GM19238 (cell line): ENCODE measurements at regions not wholly inside any gene's neighbourhood (a gene's known extent, or its start where the extent isn't known, plus 50 kb on each side); places are given as distances from the start of the nearest gene placed in this dataset.
"Not testable (repeated sequence)": the region's sequence is repeated elsewhere in the genome, so short reads cannot be mapped to it uniquely, and the experiment has no call there.

Experiments
- DNase-seq: peaks from one replicate; pipeline ENCODE4 v3.0.0; 2011; ENCODE audit warnings: low spot score; ENCODE audit not compliant: insufficient read length

- DNase-seq: no peak
Observed at GRCh38 chr3:69647511-69648110, 91.7 kb upstream of the MITF start.

- DNase-seq: no peak
Observed at GRCh38 chr3:69647081-69647480, 92.2 kb upstream of the MITF start.

GRCh38 chr3:69646287-69647067, 92.8 kb upstream of the MITF start:
- no peak for DNase-seq

- DNase-seq: no peak
Observed at GRCh38 chr3:69642606-69643005, 96.7 kb upstream of the MITF start.

- DNase-seq: no peak
Observed at GRCh38 chr3:69639851-69640250, 99.4 kb upstream of the MITF start.

- no peak for DNase-seq
Observed at GRCh38 chr3:69628951-69629350, 110.3 kb upstream of the MITF start.

GRCh38 chr3:69613286-69613685, 126.0 kb upstream of the MITF start:
- no peak for DNase-seq

GRCh38 chr3:69612791-69613190, 126.5 kb upstream of the MITF start:
- DNase-seq: no peak

GRCh38 chr3:69609566-69609965, 129.7 kb upstream of the MITF start:
- not testable (repeated sequence) for DNase-seq

GRCh38 chr3:69607466-69608305, 131.6 kb upstream of the MITF start:
- no peak for DNase-seq

GRCh38 chr3:69605867-69606266, 133.4 kb upstream of the MITF start:
- no peak for DNase-seq

GRCh38 chr3:69604735-69605450, 134.4 kb upstream of the MITF start:
- DNase-seq: no peak

- no peak for DNase-seq
Observed at GRCh38 chr3:69602112-69602511, 137.2 kb upstream of the MITF start.

- no peak for DNase-seq
Observed at GRCh38 chr3:69594286-69594685, 145.0 kb upstream of the MITF start.

GRCh38 chr3:69591164-69591736, 148.0 kb upstream of the MITF start:
- DNase-seq: no peak

- DNase-seq: no peak
Observed at GRCh38 chr3:69590111-69590510, 149.2 kb upstream of the MITF start.

GRCh38 chr3:69588170-69588569, 151.1 kb upstream of the MITF start:
- no peak for DNase-seq

GRCh38 chr3:69585472-69585871, 153.8 kb upstream of the MITF start:
- DNase-seq: no peak

GRCh38 chr3:69582044-69582443, 157.2 kb upstream of the MITF start:
- no peak for DNase-seq

GRCh38 chr3:69579306-69580041, 159.8 kb upstream of the MITF start:
- DNase-seq: no peak

- DNase-seq: no peak
Observed at GRCh38 chr3:69569520-69569919, 169.7 kb upstream of the MITF start.
